ENCODE measurements at regions not wholly inside any gene's neighbourhood (a gene's known extent, or its start where the extent isn't known, plus 50 kb on each side); places are given as distances from the start of the nearest gene placed in this dataset.

DNA sequence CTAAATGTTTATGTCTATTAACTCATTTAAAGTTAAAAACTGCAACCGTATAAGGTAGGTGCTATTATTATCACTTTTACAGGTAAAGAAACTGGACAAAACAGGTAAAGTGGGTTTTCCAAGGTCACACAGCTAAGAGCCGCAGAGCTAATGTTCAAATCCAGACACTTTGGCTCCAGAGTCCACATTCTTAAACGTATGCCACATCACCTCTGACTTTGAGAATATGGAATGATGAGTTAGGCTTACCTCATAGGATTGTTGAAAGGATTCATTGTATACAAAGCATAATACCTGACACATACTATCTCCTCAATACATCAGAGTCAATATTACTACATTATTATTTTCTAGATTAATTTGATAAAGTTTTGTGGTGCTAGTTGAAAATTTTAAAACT is 240.9 kb upstream of the STT3B start:
- TF ChIP-seq, protein P1, sequence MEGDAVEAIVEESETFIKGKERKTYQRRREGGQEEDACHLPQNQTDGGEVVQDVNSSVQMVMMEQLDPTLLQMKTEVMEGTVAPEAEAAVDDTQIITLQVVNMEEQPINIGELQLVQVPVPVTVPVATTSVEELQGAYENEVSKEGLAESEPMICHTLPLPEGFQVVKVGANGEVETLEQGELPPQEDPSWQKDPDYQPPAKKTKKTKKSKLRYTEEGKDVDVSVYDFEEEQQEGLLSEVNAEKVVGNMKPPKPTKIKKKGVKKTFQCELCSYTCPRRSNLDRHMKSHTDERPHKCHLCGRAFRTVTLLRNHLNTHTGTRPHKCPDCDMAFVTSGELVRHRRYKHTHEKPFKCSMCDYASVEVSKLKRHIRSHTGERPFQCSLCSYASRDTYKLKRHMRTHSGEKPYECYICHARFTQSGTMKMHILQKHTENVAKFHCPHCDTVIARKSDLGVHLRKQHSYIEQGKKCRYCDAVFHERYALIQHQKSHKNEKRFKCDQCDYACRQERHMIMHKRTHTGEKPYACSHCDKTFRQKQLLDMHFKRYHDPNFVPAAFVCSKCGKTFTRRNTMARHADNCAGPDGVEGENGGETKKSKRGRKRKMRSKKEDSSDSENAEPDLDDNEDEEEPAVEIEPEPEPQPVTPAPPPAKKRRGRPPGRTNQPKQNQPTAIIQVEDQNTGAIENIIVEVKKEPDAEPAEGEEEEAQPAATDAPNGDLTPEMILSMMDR (IDR thresholded peaks at IDR 0.05; ENCODE audit: extremely low read depth in 1 of 2, insufficient read depth in 1 of 2, low read depth in 1 of 2, low read length in 2 of 2): no peak
- no peak for TF ChIP-seq MAX (IDR thresholded peaks at IDR 0.05; ENCODE audit: insufficient read depth, insufficient read length)
- no peak for TF ChIP-seq POLR2A (IDR thresholded peaks at IDR 0.05; ENCODE audit: low read depth, low read length)
- no peak for TF ChIP-seq EZH2 (IDR thresholded peaks at IDR 0.05; ENCODE audit: borderline replicate concordance, low read depth, low read length, severe bottlenecking)
- no peak for TF ChIP-seq FOS (IDR thresholded peaks at IDR 0.05; ENCODE audit: borderline replicate concordance, insufficient read depth, low read length)

All from endothelial cell of umbilical vein (primary cell).